Mesothelial cell of epicardium (in vitro differentiated cells): ENCODE measurements at regions not wholly inside any gene's neighbourhood (a gene's known extent, or its start where the extent isn't known, plus 50 kb on each side); places are given as distances from the start of the nearest gene placed in this dataset.
A peak's percentile ranks its signal among the peaks of the same experiment; 100 is the strongest.

Experiments
- DNase-seq, 2 experiments: peaks; one replicate each; pipeline ENCODE4 v3.0.0; 2021; ENCODE audit warnings: low spot score in 2 of 2; ENCODE audit not compliant: unreplicated experiment in 2 of 2
- H3K27ac Mint-ChIP-seq: 2 replicates; pipeline ENCODE4 v1.8.0; 2021; ENCODE audit warnings: mixed read lengths
- H3K27me3 Mint-ChIP-seq: 2 replicates; pipeline ENCODE4 v1.8.0; 2021; ENCODE audit warnings: low read depth, mixed read lengths
- H3K36me3 Mint-ChIP-seq: 2 replicates; pipeline ENCODE4 v1.8.0; 2021; ENCODE audit warnings: mixed read lengths
- H3K4me1 Mint-ChIP-seq: 2 replicates; pipeline ENCODE4 v1.8.0; 2021; ENCODE audit warnings: mixed read lengths
- H3K4me3 Mint-ChIP-seq: 2 replicates; pipeline ENCODE4 v1.8.0; 2021; ENCODE audit warnings: mild to moderate bottlenecking, moderate library complexity, mixed read lengths
- H3K9me3 Mint-ChIP-seq: 2 replicates; pipeline ENCODE4 v1.8.0; 2021; ENCODE audit warnings: mixed read lengths
- CTCF ChIP-seq: fragments of 200-600 bp; sonication (generic); IDR thresholded peaks from one replicate; pipeline ENCODE4 v1.5.0; 2021; ENCODE audit warnings: antibody characterized with exemption; ENCODE audit not compliant: unreplicated experiment

GRCh38 chr12:24175929-24176328 is 226.5 kb upstream of the SOX5 start:
- no peak overlapping the region for H3K4me3 Mint-ChIP-seq
- H3K4me1 Mint-ChIP-seq = peaks cover 7% of the 10 kb centered on the region
- no peak overlapping the region for H3K27ac Mint-ChIP-seq
- TF ChIP-seq CTCF = no peak
- H3K27me3 Mint-ChIP-seq = no peaks in the 10 kb centered on the region
- no peak for DNase-seq
- H3K9me3 Mint-ChIP-seq = peaks cover 8% of the 10 kb centered on the region
- no peaks in the 10 kb centered on the region for H3K36me3 Mint-ChIP-seq

GRCh38 chr12:24175284-24175683 is 225.8 kb upstream of the SOX5 start:
- peaks cover 7% of the 10 kb centered on the region for H3K4me1 Mint-ChIP-seq
- TF ChIP-seq CTCF = no peak
- no peaks in the 10 kb centered on the region for H3K27me3 Mint-ChIP-seq
- H3K4me3 Mint-ChIP-seq = no peak overlapping the region
- H3K27ac Mint-ChIP-seq = no peak overlapping the region
- H3K9me3 Mint-ChIP-seq = peaks cover 2% of the 10 kb centered on the region
- DNase-seq = no peak
- no peaks in the 10 kb centered on the region for H3K36me3 Mint-ChIP-seq

GRCh38 chr12:24173067-24173466 is 223.6 kb upstream of the SOX5 start:
- H3K9me3 Mint-ChIP-seq = no peaks in the 10 kb centered on the region
- H3K27me3 Mint-ChIP-seq = no peaks in the 10 kb centered on the region
- no peak overlapping the region for H3K27ac Mint-ChIP-seq
- no peak overlapping the region for H3K4me3 Mint-ChIP-seq
- no peak for TF ChIP-seq CTCF
- no peak for DNase-seq
- no peaks in the 10 kb centered on the region for H3K36me3 Mint-ChIP-seq
- H3K4me1 Mint-ChIP-seq = peaks cover 7% of the 10 kb centered on the region

- Mint-ChIP-seq H3K9me3 (no peaks in the 10 kb centered on the region), H3K4me1 (peaks cover 7% of the 10 kb centered on the region), H3K36me3 (no peaks in the 10 kb centered on the region), H3K4me3 (no peak overlapping the region), H3K27ac (no peak overlapping the region), H3K27me3 (no peaks in the 10 kb centered on the region)
- DNase-seq = no peak
- TF ChIP-seq CTCF = no peak
Measured at GRCh38 chr12:24172773-24173066, 223.2 kb upstream of the SOX5 start.

GRCh38 chr12:24172031-24172772 is 222.7 kb upstream of the SOX5 start:
- Mint-ChIP-seq H3K9me3 (no peaks in the 10 kb centered on the region), H3K27ac (no peak overlapping the region), H3K4me3 (no peak overlapping the region), H3K4me1 (peaks cover 7% of the 10 kb centered on the region), H3K36me3 (no peaks in the 10 kb centered on the region), H3K27me3 (no peaks in the 10 kb centered on the region)
- DNase-seq = no peak
- no peak for TF ChIP-seq CTCF

GRCh38 chr12:24155042-24155441 is 205.6 kb upstream of the SOX5 start:
- Mint-ChIP-seq H3K36me3 (no peaks in the 10 kb centered on the region), H3K4me3 (no peak overlapping the region), H3K9me3 (peaks cover 3% of the 10 kb centered on the region), H3K27me3 (no peaks in the 10 kb centered on the region), H3K27ac (no peak overlapping the region), H3K4me1 (peaks cover 9% of the 10 kb centered on the region)
- no peak for DNase-seq
- peak; percentile 41 for TF ChIP-seq CTCF
